ENCODE measurements at regions not wholly inside any gene's neighbourhood (a gene's known extent, or its start where the extent isn't known, plus 50 kb on each side); places are given as distances from the start of the nearest gene placed in this dataset.

GRCh38 chr6:14051355-14051754, 66.2 kb upstream of the CD83 start:
- TF ChIP-seq CTCF (IDR thresholded peaks at IDR 0.05; ENCODE audit: low read length) (no peak), EZH2phosphoT487 (IDR thresholded peaks at IDR 0.05; ENCODE audit: low read length) (no peak), EZH2 (optimal IDR thresholded peaks at IDR 0.05; ENCODE audit: low read depth, low read length) (no peak)

All from MM.1S (cell line).